Glomerular visceral epithelial cell (primary cell): ENCODE measurements at regions not wholly inside any gene's neighbourhood (a gene's known extent, or its start where the extent isn't known, plus 50 kb on each side); places are given as distances from the start of the nearest gene placed in this dataset.

Source experiments
- DNase-seq: peaks from one replicate; pipeline ENCODE4 v3.0.0-alpha.2; 2016; ENCODE audit errors: extremely low spot score

DNA sequence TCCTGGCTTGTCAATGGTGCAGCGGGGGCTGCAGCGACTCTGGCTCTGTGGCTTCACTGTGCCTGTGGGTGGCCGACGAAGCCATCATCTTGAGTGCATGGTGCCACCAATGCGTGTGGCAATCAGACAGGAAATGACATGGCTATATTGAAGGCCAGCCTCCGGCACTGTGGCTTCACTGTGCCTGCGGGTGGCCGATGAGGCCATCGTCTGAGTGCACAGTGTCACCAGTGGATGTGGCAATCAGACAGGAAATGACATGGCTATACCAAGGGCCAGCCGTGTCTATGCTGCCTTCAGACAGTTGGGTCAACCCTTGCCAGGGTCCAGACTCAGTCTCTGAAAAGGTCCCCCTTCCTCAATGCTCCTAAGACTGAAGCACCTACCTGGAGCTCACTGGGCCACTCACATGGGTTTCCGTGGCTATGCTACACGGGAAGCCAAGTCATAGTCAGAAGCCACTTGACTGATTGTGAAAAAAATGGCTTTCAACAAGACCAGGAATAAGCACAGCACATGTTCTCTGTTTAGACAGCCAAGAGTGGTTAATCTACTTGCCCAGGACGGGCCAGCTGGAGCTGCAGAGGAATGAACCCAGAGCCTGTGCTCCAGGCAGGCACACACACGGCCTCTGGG lies 67.5 kb upstream of the S1PR3 start:
- no peak for DNase-seq

DNA sequence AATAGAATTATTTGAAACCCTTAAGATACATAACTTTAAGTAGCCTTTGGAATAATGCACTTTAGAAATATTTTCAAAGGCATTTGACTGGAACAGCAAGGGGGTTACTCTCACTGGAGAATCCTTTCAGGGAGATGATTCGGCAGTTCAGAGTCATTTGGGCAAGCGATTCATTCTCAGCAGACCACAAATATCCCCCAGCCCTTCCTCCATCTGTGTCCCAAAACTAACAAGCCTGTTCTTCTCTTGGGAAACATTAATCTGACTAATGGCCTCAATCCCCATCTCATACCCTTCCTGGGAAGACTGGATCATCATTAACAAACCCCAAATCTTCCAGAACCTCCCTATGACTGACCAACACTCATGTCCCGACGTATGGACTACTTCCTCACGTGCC lies 65.8 kb upstream of the S1PR3 start:
- no peak for DNase-seq

DNA sequence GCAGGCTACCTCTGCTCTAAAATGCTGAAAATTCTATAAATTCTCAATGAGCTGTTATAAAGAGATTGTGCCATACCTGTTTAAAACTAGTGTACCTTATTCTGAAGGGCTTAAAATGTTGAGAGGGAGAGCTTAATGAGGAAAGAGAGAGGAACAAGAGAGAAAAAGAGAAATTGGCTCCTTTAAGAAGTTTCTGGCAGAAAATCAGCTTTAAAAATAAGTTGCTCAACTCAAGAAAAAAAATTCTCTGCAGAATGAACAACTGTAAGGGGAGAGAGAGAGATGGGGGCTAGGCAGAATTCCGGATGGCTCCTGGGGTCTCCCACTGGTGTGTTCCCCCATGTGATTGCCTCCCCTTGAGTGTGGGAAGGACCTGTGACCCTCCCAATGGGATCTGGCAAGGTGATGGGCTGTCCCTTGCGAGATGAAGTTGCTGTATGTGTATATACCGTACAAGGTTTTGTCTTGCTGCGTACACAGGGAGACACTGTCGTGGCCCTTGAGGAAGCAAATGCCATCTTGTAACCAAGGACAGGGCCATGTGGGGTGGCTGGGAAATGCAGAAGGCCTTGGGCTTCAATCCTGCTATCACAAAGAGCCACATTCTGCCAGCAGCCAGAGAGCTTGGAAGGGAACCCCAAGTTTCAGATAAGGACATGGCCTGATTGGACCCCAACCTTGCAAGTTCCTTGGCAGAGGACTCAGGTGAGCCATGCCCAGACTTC lies 64.3 kb upstream of the S1PR3 start:
- DNase-seq, result no peak

DNA sequence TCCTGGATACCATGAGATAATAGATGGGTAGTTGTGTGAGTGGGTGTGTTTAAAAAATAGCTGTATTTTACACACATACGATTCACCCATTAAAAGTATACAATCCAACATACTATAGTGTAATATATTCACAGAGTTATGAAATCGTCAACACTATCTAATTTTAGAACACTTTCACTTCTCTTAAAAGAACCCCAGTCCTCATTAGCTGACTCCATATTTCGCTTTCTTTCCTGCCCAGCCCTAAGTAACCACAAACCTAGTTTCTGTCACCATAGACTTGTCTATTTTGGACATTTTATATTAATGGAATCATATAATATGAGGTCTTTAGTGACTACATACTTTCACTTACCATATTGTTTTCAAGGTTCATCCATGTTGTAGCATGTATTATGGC lies 63.8 kb upstream of the S1PR3 start:
- DNase-seq, result no peak

DNA sequence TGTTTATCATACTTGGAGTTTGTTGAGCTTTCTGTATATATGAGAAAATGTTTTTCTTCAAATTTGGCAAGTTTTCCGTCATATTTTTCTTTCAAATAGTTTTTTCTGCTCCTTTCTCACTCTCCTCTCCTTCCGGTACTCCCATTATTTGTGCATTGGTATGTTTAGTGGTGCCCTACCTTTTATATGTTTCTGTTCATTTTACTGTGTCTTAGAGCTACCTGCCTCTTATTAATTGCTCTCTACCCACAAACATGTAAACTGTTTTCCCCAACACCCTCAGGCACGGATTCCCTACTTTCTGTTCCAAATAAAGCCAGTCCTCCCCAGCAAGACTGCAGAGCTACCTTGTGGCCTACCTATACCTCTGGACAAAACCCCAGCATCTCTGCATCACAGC lies 60.6 kb upstream of the S1PR3 start:
- DNase-seq, result no peak

DNA sequence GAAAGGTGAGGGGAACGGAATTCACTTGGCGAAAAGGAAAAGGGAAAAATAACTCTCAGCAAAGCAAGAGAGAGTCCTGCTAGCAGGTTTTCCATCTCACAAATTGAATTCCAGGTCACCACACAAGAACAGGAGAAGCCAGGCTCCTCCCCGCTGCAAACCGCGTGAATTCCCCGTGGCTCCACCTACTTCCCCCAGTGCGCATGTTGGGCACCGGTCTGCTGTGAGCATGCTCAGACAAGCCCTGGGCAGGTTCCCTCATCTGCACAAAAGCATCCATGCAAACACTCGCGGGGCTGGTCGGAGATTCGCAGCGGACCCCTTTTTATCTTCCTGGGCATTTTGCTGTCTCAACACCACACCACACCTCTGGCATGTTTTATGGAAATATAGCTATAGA lies 58.5 kb upstream of the S1PR3 start:
- DNase-seq, result no peak

DNA sequence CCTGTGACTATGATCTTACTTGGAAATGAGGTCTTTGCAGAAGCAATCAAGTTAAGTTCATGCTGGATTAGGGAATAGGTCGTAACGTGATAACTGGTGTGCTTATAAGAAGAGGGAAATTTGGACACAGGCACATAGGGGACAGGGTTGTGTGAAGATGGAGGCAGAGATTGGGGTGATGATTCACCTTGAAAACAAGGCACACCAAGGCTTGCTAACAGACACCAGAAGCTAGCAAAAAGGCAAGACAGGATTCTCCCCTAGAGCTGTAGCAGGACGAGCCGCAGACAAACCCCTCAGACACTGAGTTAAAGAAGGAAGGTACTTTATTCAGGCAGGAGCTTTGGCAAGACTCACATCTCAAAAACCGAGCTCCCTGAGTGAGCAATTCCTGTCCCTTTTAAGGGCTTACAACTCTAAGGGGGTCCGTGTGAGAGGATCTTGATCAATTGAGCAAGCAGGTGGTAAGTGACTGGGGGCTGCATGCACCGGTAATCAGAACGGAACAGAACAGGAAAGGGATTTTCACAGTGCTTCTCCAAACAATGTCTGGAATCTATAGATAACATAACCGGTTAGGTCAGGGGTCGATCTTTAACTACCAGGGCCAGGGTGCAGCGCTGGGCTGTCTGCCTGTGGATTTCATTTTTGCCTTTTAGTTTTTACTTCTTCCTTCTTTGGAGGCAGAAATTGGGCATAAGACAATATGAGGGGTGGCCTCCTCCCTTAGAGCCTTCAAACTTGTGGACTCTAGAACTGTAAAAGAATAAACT lies 57.5 kb upstream of the S1PR3 start:
- DNase-seq, result no peak

DNA sequence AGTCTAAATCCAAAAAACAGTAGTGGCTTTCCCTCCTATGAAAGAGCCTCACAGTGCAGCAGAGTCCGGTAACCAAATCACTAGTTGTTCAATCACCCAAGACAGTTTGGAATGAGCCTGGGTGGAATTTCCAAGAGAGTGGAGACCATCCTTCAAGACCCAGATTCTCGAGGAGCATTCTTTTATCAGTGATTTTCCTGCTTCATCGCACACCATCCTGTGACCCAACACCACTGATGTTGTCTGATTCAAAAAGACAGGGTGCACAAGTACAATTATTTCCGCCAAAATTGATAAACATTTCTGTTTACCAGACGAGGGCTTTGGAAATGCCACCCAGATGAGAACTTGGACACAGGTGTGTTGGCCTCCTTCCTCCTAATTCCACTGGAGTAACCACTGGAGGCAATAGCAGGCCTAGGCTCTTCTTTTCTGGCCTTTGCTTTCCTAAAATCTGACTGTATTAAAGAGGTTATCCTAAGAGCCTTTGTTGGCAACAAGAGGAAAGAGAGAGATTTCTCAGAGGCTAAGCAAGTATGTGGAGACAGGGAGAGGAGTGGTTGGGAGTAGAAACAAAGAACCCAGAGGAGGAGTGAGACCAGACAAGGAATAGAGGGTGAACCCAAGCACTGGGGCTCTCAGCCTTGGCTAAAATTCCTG lies 56.3 kb upstream of the S1PR3 start:
- no peak for DNase-seq

DNA sequence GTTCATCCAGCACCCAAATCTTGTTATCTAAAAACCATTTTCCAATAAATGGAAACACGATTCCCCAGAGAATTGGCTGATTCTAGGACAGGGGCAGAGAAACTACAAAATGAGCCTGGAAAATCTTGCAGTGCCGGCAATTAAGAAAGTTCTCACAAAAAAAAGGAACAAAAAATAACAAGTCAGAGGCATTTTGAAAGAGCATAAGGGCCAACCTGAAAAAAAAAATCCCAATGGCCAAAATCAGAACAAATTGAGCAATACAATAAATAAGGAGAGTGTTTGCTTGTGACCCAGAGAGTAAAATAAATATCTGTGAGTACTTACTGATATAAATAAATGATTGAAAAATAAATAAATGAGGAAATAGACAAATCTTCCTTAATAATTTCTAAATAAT lies 55.1 kb upstream of the S1PR3 start:
- no peak for DNase-seq

DNA sequence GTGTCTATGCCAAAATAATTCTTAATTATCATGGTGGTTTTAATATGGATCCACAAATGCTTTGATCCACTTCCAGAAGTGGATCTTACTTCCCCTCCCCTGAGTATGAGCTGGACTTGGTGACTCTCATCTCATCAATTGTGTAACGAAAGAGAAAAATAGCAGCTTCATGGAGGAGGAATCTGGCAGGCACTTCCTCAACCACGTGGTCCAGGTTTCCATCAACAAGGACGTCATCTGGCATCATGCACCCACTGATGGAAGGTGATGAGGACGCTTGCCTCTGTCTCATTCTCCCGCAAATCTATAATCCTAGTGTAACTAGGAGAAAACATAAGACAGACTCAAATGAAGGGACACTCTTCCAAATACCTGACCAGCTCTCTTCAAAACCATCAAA lies 54.6 kb upstream of the S1PR3 start:
- no peak for DNase-seq

DNA sequence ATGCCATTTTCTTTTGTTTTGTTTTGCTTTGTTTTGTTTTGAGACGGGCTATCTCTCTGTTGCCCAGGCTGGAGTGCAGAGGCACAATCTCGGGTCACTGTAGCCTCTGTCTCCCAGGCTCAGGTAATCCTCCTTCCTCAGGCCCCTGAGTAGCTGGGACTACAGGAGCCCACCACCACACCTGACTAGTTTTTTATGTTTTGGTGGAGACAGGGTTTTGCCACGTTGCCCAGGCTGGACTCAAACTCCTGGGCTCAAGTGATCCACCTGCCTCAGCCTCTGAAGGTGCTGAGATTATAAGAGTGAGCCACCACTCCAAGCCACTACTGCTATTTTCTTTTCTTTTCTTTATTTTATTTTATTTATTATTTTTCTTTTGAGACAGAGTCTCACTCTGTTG lies 54.0 kb upstream of the S1PR3 start:
- no peak for DNase-seq

DNA sequence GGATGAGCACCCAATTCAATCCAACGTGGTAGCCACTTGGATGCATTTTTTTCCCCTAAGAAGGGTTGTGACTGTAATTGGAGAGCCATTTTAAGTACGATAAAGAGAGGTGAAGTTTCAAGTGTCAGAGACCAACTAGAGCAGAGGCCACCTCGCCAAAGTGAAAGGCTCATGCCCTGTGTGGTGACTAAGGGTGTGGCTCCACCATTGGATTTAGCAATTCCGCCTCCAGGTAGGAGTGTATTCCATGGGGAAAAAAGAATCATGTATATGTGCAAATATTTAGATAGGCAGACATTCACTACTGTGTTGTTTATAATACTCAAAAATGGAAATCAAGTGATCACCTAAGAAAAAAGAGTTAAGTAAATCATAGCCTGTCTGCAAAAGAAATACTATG lies 53.1 kb upstream of the S1PR3 start:
- DNase-seq, result no peak
